SK-N-SH (cell line): ENCODE measurements at regions not wholly inside any gene's neighbourhood (a gene's known extent, or its start where the extent isn't known, plus 50 kb on each side); places are given as distances from the start of the nearest gene placed in this dataset.

Experiments used
- CTCF ChIA-PET: fragments of 300-600, 350-600 bp; formaldehyde crosslinking; extraction: SDS; loops from one replicate; lab custom pipeline; 2021; lab: Yijun Ruan, JAX
- POLR2A ChIA-PET: fragments of 350-600 bp; sonication (Branson Sonifier 250); formaldehyde crosslinking; extraction: SDS; loops from one replicate; lab custom pipeline; 2020; ENCODE audit warnings: antibody characterized with exemption, inconsistent platforms; lab: Yijun Ruan, JAX
- DNase-seq: peaks from one replicate; pipeline ENCODE4 v3.0.0; 2012
- H2AFZ ChIP-seq: fragments of 200-600 bp; sonication (generic); 2 replicates; pipeline ENCODE4 v1.8.1; 2016; ENCODE audit warnings: antibody characterized with exemption, mild to moderate bottlenecking, low read depth
- H3F3A ChIP-seq: fragments of 200-600 bp; sonication (generic); replicated peaks from 2 replicates; pipeline ENCODE3; 2016; ENCODE audit warnings: antibody characterized with exemption, mild to moderate bottlenecking; ENCODE audit not compliant: insufficient read depth
- H3K27ac ChIP-seq, 2 experiments: fragments of 200-500 bp in 1 of 2; fragments of 200-600 bp in 1 of 2; sonication (Bioruptor generic) in 1 of 2; sonication (generic), shearing (Covaris generic) in 1 of 2; 2 replicates each; pipeline versions ENCODE4 v1.5.1 to v1.6.1; 2014 to 2016; ENCODE audit warnings: low read depth in 2 of 2, inconsistent platforms in 1 of 2, low read length in 1 of 2, mild to moderate bottlenecking in 1 of 2, mixed read lengths in 1 of 2
- H3K27me3 ChIP-seq: fragments of 200-600 bp; sonication (generic), shearing (Covaris generic); 2 replicates; pipeline ENCODE4 v1.6.1; 2016; ENCODE audit warnings: mixed run types; ENCODE audit not compliant: insufficient read depth
- H3K36me3 ChIP-seq, 2 experiments: fragments of 200-500 bp in 1 of 2; fragments of 200-600 bp in 1 of 2; sonication (Bioruptor generic) in 1 of 2; sonication (generic) in 1 of 2; replicated peaks in 1 of 2; 2 replicates each; pipeline versions ENCODE3 to v1.5.1; 2014 to 2016; ENCODE audit warnings: low read length in 1 of 2, mild to moderate bottlenecking in 1 of 2; ENCODE audit not compliant: insufficient read depth in 2 of 2, control insufficient read depth in 1 of 2
- H3K4me1 ChIP-seq, 2 experiments: fragments of 200-500 bp in 1 of 2; fragments of 200-600 bp in 1 of 2; sonication (Bioruptor generic) in 1 of 2; sonication (generic), shearing (Covaris generic) in 1 of 2; 2 replicates each; pipeline versions ENCODE4 v1.5.1 to v1.6.1; 2014 to 2016; ENCODE audit warnings: low read depth in 1 of 2, low read length in 1 of 2, mixed run types in 1 of 2; ENCODE audit not compliant: insufficient read depth in 2 of 2, control insufficient read depth in 1 of 2
- H3K4me2 ChIP-seq: fragments of 200-600 bp; sonication (generic), shearing (Covaris generic); 2 replicates; pipeline ENCODE4 v1.6.1; 2017; ENCODE audit warnings: mixed run types
- H3K4me3 ChIP-seq, 2 experiments: fragments of 200-500 bp in 1 of 2; fragments of 200-600 bp in 1 of 2; sonication (Bioruptor generic) in 1 of 2; sonication (generic), shearing (Covaris generic) in 1 of 2; 2 replicates each; pipeline versions ENCODE4 v1.5.1 to v1.8.1; 2014 to 2016; ENCODE audit warnings: low read depth in 2 of 2, inconsistent platforms in 1 of 2, low read length in 1 of 2, mild to moderate bottlenecking in 1 of 2, mixed read lengths in 1 of 2, moderate library complexity in 1 of 2
- H3K79me2 ChIP-seq: fragments of 200-600 bp; sonication (generic); 2 replicates; pipeline ENCODE4 v1.8.1; 2017; ENCODE audit warnings: mild to moderate bottlenecking; ENCODE audit not compliant: insufficient read depth
- H3K9ac ChIP-seq: fragments of 200-600 bp; sonication (generic); 2 replicates; pipeline ENCODE4 v1.6.1; 2017; ENCODE audit warnings: mixed run types
- H3K9me2 ChIP-seq: fragments of 200-600 bp; sonication (generic); 2 replicates; pipeline ENCODE4 v1.6.1; 2017; ENCODE audit warnings: mixed run types
- H3K9me3 ChIP-seq: fragments of 200-600 bp; sonication (generic); 2 replicates; pipeline ENCODE4 v1.6.1; 2017; ENCODE audit warnings: mixed run types, mild to moderate bottlenecking, moderate library complexity
- H4K20me1 ChIP-seq: fragments of 200-600 bp; sonication (generic); 2 replicates; pipeline ENCODE4 v1.6.1; 2017; ENCODE audit warnings: mild to moderate bottlenecking, mixed run types; ENCODE audit not compliant: insufficient read depth
- CHD2 ChIP-seq: fragments of 150-350 bp; IDR thresholded peaks from 2 replicates; pipeline ENCODE4 v1.6.1; 2018; ENCODE audit warnings: low read length; ENCODE audit not compliant: partially characterized antibody
- CTCF ChIP-seq: fragments of 200-600 bp; sonication (generic); IDR thresholded peaks from 2 replicates; pipeline ENCODE4 v1.6.1; 2017; ENCODE audit warnings: antibody characterized with exemption, mild to moderate bottlenecking, moderate library complexity
- FOSL2 ChIP-seq: IDR thresholded peaks from 2 replicates; pipeline ENCODE4 v1.4.0; 2012; ENCODE audit warnings: low read depth, mild to moderate bottlenecking, moderate library complexity, borderline replicate concordance
- GABPA ChIP-seq: IDR thresholded peaks from 2 replicates; pipeline ENCODE4 v1.4.0; 2012; ENCODE audit warnings: low read depth, mild to moderate bottlenecking
- JUND ChIP-seq: IDR thresholded peaks from 2 replicates; pipeline ENCODE4 v1.4.0; 2012
- MAX ChIP-seq: IDR thresholded peaks from 2 replicates; pipeline ENCODE4 v1.4.0; 2012; ENCODE audit warnings: low read depth
- MEF2A ChIP-seq: IDR thresholded peaks from 2 replicates; pipeline ENCODE4 v1.4.0; 2012; ENCODE audit warnings: low read depth, borderline replicate concordance
- MXI1 ChIP-seq: IDR thresholded peaks from 2 replicates; pipeline ENCODE4 v1.6.1; 2012; ENCODE audit warnings: mild to moderate bottlenecking, low read depth, low read length, improper control_type of control experiment
- PBX3 ChIP-seq: IDR thresholded peaks from 2 replicates; pipeline ENCODE4; 2012
- RAD21 ChIP-seq: IDR thresholded peaks from 2 replicates; pipeline ENCODE4 v1.6.1; 2012; ENCODE audit warnings: mild to moderate bottlenecking, low read length
- RCOR1 ChIP-seq: fragments of 150-350 bp; IDR thresholded peaks from 2 replicates; pipeline ENCODE4 v1.6.1; 2017; ENCODE audit warnings: antibody characterized with exemption, low read length
- REST ChIP-seq: IDR thresholded peaks from 2 replicates; pipeline ENCODE4 v1.6.1; 2012; ENCODE audit warnings: mild to moderate bottlenecking, low read depth, low read length, moderate library complexity
- RFX5 ChIP-seq: IDR thresholded peaks from 2 replicates; pipeline ENCODE4 v1.6.1; 2012; ENCODE audit warnings: mild to moderate bottlenecking, improper control_type of control experiment, low read length
- SIN3A ChIP-seq: IDR thresholded peaks from 2 replicates; pipeline ENCODE4 v1.6.1; 2012; ENCODE audit warnings: low read depth, mild to moderate bottlenecking, low read length, moderate library complexity, borderline replicate concordance
- SMC3 ChIP-seq: IDR thresholded peaks from 2 replicates; pipeline ENCODE4 v1.6.1; 2012; ENCODE audit warnings: low read depth, low read length, improper control_type of control experiment
- TCF12 ChIP-seq: IDR thresholded peaks from 2 replicates; pipeline ENCODE4 v1.4.0; 2012
- TEAD4 ChIP-seq: IDR thresholded peaks from 2 replicates; pipeline ENCODE4 v1.4.0; 2012; ENCODE audit warnings: mild to moderate bottlenecking, borderline replicate concordance; ENCODE audit not compliant: insufficient read depth
- USF1 ChIP-seq: IDR thresholded peaks from 2 replicates; pipeline ENCODE4 v1.4.0; 2012; ENCODE audit warnings: low read depth, borderline replicate concordance
- USF2 ChIP-seq: fragments of 150-350 bp; IDR thresholded peaks from 2 replicates; pipeline ENCODE4 v1.6.1; 2017; ENCODE audit warnings: antibody characterized with exemption, low read length, low read depth, borderline replicate concordance
- WGBS: methylation state at CpG from one replicate; pipeline ENCODE4 v1.1.6; 2017; ENCODE audit warnings: low lambda C conversion rate; 5-methylcytosine and 5-hydroxymethylcytosine counted together

- Histone ChIP-seq H3K4me1 (peaks cover 0 to 2% of the 10 kb centered on the region in 2 experiments; a peak in 1 of 4 replicates), H3K27ac (no peak overlapping the region), H3K4me3 (no peak overlapping the region), H3K27me3 (no peaks in the 10 kb centered on the region), H3K79me2 (no peaks in the 10 kb centered on the region), H3K9me3 (no peaks in the 10 kb centered on the region), H3K36me3 (no peaks in the 10 kb centered on the region), H3K9me2 (no peaks in the 10 kb centered on the region), H3K4me2 (no peak overlapping the region), H3K9ac (no peak overlapping the region), H2AFZ (no peak overlapping the region), H3F3A (no peaks in the 10 kb centered on the region), H4K20me1 (no peaks in the 10 kb centered on the region)
- DNase-seq: no peak
- ChIA-PET POLR2A (no interaction called here), CTCF (interaction anchor here (0.8 kb wide), 1 partner anchor 181 kb away, joined by 3 read pairs; no protein-coding TSS in a partner anchor)
- TF ChIP-seq SIN3A: no peak
- no peak for TF ChIP-seq MXI1
- TF ChIP-seq PBX3: no peak
- TF ChIP-seq GABPA: no peak
- TF ChIP-seq CHD2: no peak
- TF ChIP-seq TCF12: no peak
- TF ChIP-seq RFX5: no peak
- TF ChIP-seq CTCF: no peak
- no peak for TF ChIP-seq JUND
- TF ChIP-seq MAX: no peak
- no peak for TF ChIP-seq RAD21
- no peak for TF ChIP-seq MEF2A
- no peak for TF ChIP-seq SMC3
These were observed 174.6 kb downstream of the TOX3 start for GRCh38 chr16:52372313-52372712.

GRCh38 chr16:52368859-52369258, 178.1 kb downstream of the TOX3 start:
- Histone ChIP-seq H3K4me1 (no peaks in the 10 kb centered on the region), H2AFZ (no peak overlapping the region), H3K9me3 (no peaks in the 10 kb centered on the region), H3K27ac (no peak overlapping the region), H3K27me3 (no peaks in the 10 kb centered on the region), H3F3A (no peaks in the 10 kb centered on the region), H3K9me2 (no peaks in the 10 kb centered on the region), H3K79me2 (no peaks in the 10 kb centered on the region), H4K20me1 (no peaks in the 10 kb centered on the region), H3K4me3 (no peak overlapping the region), H3K9ac (no peak overlapping the region), H3K36me3 (no peaks in the 10 kb centered on the region), H3K4me2 (no peak overlapping the region)
- DNase-seq: no peak
- WGBS: 16% methylated on average over 4 of the region's 4 CpGs
- ChIA-PET CTCF (no interaction called here), POLR2A (no interaction called here)
- TF ChIP-seq RCOR1: no peak
- no peak for TF ChIP-seq REST
- TF ChIP-seq PBX3: no peak
- TF ChIP-seq USF2: no peak
- TF ChIP-seq TEAD4: no peak
- TF ChIP-seq GABPA: no peak
- TF ChIP-seq MXI1: no peak
- no peak for TF ChIP-seq USF1
- no peak for TF ChIP-seq FOSL2
